GM23338 (cell line): ENCODE measurements at regions not wholly inside any gene's neighbourhood (a gene's known extent, or its start where the extent isn't known, plus 50 kb on each side); places are given as distances from the start of the nearest gene placed in this dataset.

Source experiments
- ATAC-seq: fragments of 200-7000 bp; cut with Tn5 transposase; 3 replicates; pipeline ENCODE4 v1.9.1; 2020
- DNase-seq: peaks from one replicate; pipeline ENCODE4 v3.0.0-alpha.2; 2015; ENCODE audit warnings: low spot score
- H2AFZ ChIP-seq: fragments of 200-600 bp; sonication (generic); 2 replicates; pipeline ENCODE4 v1.8.0; 2016; ENCODE audit warnings: antibody characterized with exemption, mild to moderate bottlenecking, moderate library complexity
- H3F3A ChIP-seq: fragments of 200-600 bp; sonication (generic); replicated peaks from 2 replicates; pipeline ENCODE4 v1.8.0; 2017; ENCODE audit warnings: antibody characterized with exemption, mixed run types, low read depth
- H3K27ac ChIP-seq: fragments of 200-600 bp; sonication (generic); 2 replicates; pipeline ENCODE4 v1.6.1; 2016; ENCODE audit warnings: low read depth
- H3K27me3 ChIP-seq: fragments of 200-600 bp; sonication (generic); 2 replicates; pipeline ENCODE4 v1.8.0; 2016; ENCODE audit warnings: mild to moderate bottlenecking, mixed run types, moderate library complexity; ENCODE audit not compliant: insufficient read depth
- H3K36me3 ChIP-seq: fragments of 200-600 bp; sonication (generic); 2 replicates; pipeline ENCODE4 v1.8.0; 2016; ENCODE audit warnings: mild to moderate bottlenecking; ENCODE audit not compliant: insufficient read depth
- H3K4me1 ChIP-seq: fragments of 200-600 bp; sonication (generic); 2 replicates; pipeline ENCODE4 v1.8.0; 2016; ENCODE audit warnings: mild to moderate bottlenecking, moderate library complexity; ENCODE audit not compliant: insufficient read depth
- H3K4me2 ChIP-seq: fragments of 200-600 bp; sonication (generic); 2 replicates; pipeline ENCODE4 v1.7.1; 2017; ENCODE audit warnings: mixed run types
- H3K4me3 ChIP-seq: fragments of 200-600 bp; sonication (generic); 2 replicates; pipeline ENCODE4 v1.6.1; 2016; ENCODE audit warnings: mixed run types
- H3K79me2 ChIP-seq: fragments of 200-600 bp; sonication (generic); replicated peaks from 2 replicates; pipeline ENCODE4 v1.8.0; 2017; ENCODE audit warnings: mild to moderate bottlenecking; ENCODE audit not compliant: insufficient read depth
- H3K9me2 ChIP-seq: fragments of 200-600 bp; sonication (generic); 2 replicates; pipeline ENCODE4 v1.8.0; 2017; ENCODE audit not compliant: insufficient read depth
- H4K20me1 ChIP-seq: fragments of 200-600 bp; sonication (generic); replicated peaks from 2 replicates; pipeline ENCODE4 v1.8.0; 2017; ENCODE audit warnings: mild to moderate bottlenecking; ENCODE audit not compliant: insufficient read depth
- H3K27ac Mint-ChIP-seq: 2 replicates; pipeline ENCODE4 v1.8.0; 2020; ENCODE audit warnings: inconsistent platforms, mild to moderate bottlenecking, moderate library complexity, mixed read lengths
- H3K27me3 Mint-ChIP-seq: 3 replicates; pipeline ENCODE4 v1.8.0; 2022; ENCODE audit warnings: low read depth, mild to moderate bottlenecking, moderate library complexity, mixed read lengths, inconsistent platforms; ENCODE audit not compliant: insufficient read depth, poor library complexity
- H3K36me3 Mint-ChIP-seq: 3 replicates; pipeline ENCODE4 v1.8.0; 2021; ENCODE audit warnings: low read depth, mild to moderate bottlenecking, inconsistent platforms, moderate library complexity, mixed read lengths
- H3K4me1 Mint-ChIP-seq: 3 replicates; pipeline ENCODE4 v1.8.0; 2020; ENCODE audit warnings: mild to moderate bottlenecking, inconsistent platforms, mixed read lengths
- H3K4me3 Mint-ChIP-seq: 3 replicates; pipeline ENCODE4 v1.8.0; 2021; ENCODE audit warnings: moderate library complexity, mild to moderate bottlenecking, inconsistent platforms, mixed read lengths
- H3K9me3 Mint-ChIP-seq: 3 replicates; pipeline ENCODE4 v1.8.0; 2020; ENCODE audit warnings: moderate library complexity, mild to moderate bottlenecking, inconsistent platforms, mixed read lengths
- CREB1 ChIP-seq: fragments of 250-450 bp; sonication (Bioruptor Pico); IDR thresholded peaks from 2 replicates; pipeline ENCODE4 v1.5.0; 2020; ENCODE audit warnings: low read depth, mild to moderate bottlenecking, moderate library complexity
- EZH2 ChIP-seq: fragments of 200-600 bp; sonication (generic); IDR thresholded peaks from one replicate; pipeline ENCODE4 v1.8.0; 2017; ENCODE audit warnings: antibody characterized with exemption, mild to moderate bottlenecking, low read depth; ENCODE audit not compliant: unreplicated experiment
- EZH2phosphoT487 ChIP-seq: fragments of 200-600 bp; sonication (generic); IDR thresholded peaks from one replicate; pipeline ENCODE4 v1.8.1; 2018; ENCODE audit warnings: antibody characterized with exemption; ENCODE audit not compliant: unreplicated experiment
- JUNB ChIP-seq: IDR thresholded peaks from one replicate; pipeline ENCODE4 v1.6.1; 2016; ENCODE audit warnings: antibody characterized with exemption; ENCODE audit not compliant: unreplicated experiment
- NANOG ChIP-seq: IDR thresholded peaks from 2 replicates; pipeline ENCODE4 v1.6.1; 2016; ENCODE audit warnings: antibody characterized with exemption, borderline replicate concordance
- POLR2AphosphoS5 ChIP-seq: IDR thresholded peaks from 2 replicates; pipeline ENCODE4 v1.6.1; 2016; ENCODE audit warnings: antibody characterized with exemption, low read depth
- STAT1 ChIP-seq: IDR thresholded peaks from one replicate; pipeline ENCODE4 v1.6.1; 2016; ENCODE audit warnings: antibody characterized with exemption; ENCODE audit not compliant: unreplicated experiment
- ZNF114 ChIP-seq: fragments of 250-450 bp; sonication (Bioruptor Pico); IDR thresholded peaks from 2 replicates; pipeline ENCODE4 v1.5.0; 2020; ENCODE audit warnings: mild to moderate bottlenecking, moderate library complexity
- ZNF331 ChIP-seq: fragments of 250-450 bp; sonication (Bioruptor Pico); IDR thresholded peaks from 2 replicates; pipeline ENCODE4 v1.5.0; 2020; ENCODE audit warnings: low read depth, mild to moderate bottlenecking, moderate library complexity
- TF ChIP-seq, protein P1 (sequence below), 2 experiments: fragments of 200-600 bp in 1 of 2; sonication (generic) in 1 of 2; conservative IDR thresholded peaks; 2 replicates each; pipeline versions ENCODE4 v1.5.1 to v1.6.1; 2016 to 2017; ENCODE audit warnings: antibody characterized with exemption in 2 of 2, low read depth in 2 of 2, mild to moderate bottlenecking in 2 of 2, moderate library complexity in 1 of 2
- TF ChIP-seq, protein P2 (sequence below): IDR thresholded peaks from one replicate; pipeline ENCODE4 v1.6.1; 2018; ENCODE audit warnings: antibody characterized with exemption; ENCODE audit not compliant: unreplicated experiment
- TF ChIP-seq, protein P3 (sequence below): fragments of 250-450 bp; sonication (Bioruptor Pico); IDR thresholded peaks from 2 replicates; pipeline ENCODE4 v1.5.0; 2020; ENCODE audit warnings: mild to moderate bottlenecking, moderate library complexity
- TF ChIP-seq, protein P4 (sequence below): IDR thresholded peaks from 2 replicates; pipeline ENCODE4 v1.6.1; 2016; ENCODE audit warnings: antibody characterized with exemption

DNA sequence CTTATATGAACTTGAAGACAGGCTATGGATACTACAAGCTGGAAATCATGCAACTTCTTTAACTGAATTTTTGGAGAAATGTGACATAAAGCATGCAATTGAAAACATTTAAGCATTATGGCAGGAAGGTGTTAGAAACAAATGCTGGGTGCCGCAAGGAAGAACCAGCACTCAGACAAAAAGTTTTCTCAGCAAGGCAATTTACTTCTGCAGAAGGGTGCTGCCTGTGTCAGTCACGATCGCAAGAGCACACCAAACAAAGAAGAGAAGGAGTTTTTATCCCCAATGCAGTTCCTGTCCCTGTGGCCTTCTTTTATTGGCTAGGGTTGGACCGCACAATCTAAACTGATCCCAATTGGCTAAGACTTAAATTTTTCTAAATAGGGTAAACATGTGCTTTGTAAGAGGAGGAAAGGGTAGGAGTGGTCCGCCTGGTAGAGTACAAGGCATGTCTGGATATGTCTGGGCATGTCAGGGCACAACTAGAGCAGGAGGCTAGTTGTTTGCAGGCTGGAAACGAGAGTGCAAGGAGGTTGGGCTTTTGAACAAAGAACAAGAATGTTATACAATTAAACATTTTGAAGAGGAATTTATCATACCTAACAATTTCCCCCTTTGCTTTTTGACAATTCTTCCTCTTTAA lies 109.6 kb upstream of the FAM3C start:
- no peak for DNase-seq
- no peak overlapping the region for H3K27ac Mint-ChIP-seq

More for the DNA sequence above, 109.6 kb upstream of the FAM3C start:
- ATAC-seq = no peak
- H3K27ac ChIP-seq = no peak overlapping the region
- H3K27me3 ChIP-seq = no peaks in the 10 kb centered on the region
- Mint-ChIP-seq H3K4me3 (no peak overlapping the region), H3K36me3 (peaks cover 71% of the 10 kb centered on the region), H3K9me3 (peaks cover 68% of the 10 kb centered on the region), H3K4me1 (no peaks in the 10 kb centered on the region; the same call in 2 of the 3 replicates), H3K27me3 (peaks cover 3% of the 10 kb centered on the region)
- H4K20me1 ChIP-seq = no peaks in the 10 kb centered on the region
- peaks cover 20% of the 10 kb centered on the region for H3K36me3 ChIP-seq
- no peaks in the 10 kb centered on the region for H3K79me2 ChIP-seq
- H3F3A ChIP-seq = no peaks in the 10 kb centered on the region
- 0 out of 2 replicates have a peak, but pooled peaks cover 7% of the 10 kb centered on the region for H3K9me2 ChIP-seq
- no peaks in the 10 kb centered on the region for H3K4me1 ChIP-seq
- TF ChIP-seq, protein P1, sequence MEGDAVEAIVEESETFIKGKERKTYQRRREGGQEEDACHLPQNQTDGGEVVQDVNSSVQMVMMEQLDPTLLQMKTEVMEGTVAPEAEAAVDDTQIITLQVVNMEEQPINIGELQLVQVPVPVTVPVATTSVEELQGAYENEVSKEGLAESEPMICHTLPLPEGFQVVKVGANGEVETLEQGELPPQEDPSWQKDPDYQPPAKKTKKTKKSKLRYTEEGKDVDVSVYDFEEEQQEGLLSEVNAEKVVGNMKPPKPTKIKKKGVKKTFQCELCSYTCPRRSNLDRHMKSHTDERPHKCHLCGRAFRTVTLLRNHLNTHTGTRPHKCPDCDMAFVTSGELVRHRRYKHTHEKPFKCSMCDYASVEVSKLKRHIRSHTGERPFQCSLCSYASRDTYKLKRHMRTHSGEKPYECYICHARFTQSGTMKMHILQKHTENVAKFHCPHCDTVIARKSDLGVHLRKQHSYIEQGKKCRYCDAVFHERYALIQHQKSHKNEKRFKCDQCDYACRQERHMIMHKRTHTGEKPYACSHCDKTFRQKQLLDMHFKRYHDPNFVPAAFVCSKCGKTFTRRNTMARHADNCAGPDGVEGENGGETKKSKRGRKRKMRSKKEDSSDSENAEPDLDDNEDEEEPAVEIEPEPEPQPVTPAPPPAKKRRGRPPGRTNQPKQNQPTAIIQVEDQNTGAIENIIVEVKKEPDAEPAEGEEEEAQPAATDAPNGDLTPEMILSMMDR (conservative IDR thresholded peaks at IDR 0.05; ENCODE audit: low read depth in 2 of 2) = no peak
- TF ChIP-seq ZNF331 (CRISPR knock-in tag) (no peak), EZH2 (no peak), CREB1 (CRISPR knock-in tag) (no peak), STAT1 (no peak), EZH2phosphoT487 (no peak), NANOG (no peak), JUNB (no peak), ZNF114 (CRISPR knock-in tag) (no peak), POLR2AphosphoS5 (no peak)
- TF ChIP-seq, protein P2, sequence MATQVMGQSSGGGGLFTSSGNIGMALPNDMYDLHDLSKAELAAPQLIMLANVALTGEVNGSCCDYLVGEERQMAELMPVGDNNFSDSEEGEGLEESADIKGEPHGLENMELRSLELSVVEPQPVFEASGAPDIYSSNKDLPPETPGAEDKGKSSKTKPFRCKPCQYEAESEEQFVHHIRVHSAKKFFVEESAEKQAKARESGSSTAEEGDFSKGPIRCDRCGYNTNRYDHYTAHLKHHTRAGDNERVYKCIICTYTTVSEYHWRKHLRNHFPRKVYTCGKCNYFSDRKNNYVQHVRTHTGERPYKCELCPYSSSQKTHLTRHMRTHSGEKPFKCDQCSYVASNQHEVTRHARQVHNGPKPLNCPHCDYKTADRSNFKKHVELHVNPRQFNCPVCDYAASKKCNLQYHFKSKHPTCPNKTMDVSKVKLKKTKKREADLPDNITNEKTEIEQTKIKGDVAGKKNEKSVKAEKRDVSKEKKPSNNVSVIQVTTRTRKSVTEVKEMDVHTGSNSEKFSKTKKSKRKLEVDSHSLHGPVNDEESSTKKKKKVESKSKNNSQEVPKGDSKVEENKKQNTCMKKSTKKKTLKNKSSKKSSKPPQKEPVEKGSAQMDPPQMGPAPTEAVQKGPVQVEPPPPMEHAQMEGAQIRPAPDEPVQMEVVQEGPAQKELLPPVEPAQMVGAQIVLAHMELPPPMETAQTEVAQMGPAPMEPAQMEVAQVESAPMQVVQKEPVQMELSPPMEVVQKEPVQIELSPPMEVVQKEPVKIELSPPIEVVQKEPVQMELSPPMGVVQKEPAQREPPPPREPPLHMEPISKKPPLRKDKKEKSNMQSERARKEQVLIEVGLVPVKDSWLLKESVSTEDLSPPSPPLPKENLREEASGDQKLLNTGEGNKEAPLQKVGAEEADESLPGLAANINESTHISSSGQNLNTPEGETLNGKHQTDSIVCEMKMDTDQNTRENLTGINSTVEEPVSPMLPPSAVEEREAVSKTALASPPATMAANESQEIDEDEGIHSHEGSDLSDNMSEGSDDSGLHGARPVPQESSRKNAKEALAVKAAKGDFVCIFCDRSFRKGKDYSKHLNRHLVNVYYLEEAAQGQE = no peak
- TF ChIP-seq, protein P3, sequence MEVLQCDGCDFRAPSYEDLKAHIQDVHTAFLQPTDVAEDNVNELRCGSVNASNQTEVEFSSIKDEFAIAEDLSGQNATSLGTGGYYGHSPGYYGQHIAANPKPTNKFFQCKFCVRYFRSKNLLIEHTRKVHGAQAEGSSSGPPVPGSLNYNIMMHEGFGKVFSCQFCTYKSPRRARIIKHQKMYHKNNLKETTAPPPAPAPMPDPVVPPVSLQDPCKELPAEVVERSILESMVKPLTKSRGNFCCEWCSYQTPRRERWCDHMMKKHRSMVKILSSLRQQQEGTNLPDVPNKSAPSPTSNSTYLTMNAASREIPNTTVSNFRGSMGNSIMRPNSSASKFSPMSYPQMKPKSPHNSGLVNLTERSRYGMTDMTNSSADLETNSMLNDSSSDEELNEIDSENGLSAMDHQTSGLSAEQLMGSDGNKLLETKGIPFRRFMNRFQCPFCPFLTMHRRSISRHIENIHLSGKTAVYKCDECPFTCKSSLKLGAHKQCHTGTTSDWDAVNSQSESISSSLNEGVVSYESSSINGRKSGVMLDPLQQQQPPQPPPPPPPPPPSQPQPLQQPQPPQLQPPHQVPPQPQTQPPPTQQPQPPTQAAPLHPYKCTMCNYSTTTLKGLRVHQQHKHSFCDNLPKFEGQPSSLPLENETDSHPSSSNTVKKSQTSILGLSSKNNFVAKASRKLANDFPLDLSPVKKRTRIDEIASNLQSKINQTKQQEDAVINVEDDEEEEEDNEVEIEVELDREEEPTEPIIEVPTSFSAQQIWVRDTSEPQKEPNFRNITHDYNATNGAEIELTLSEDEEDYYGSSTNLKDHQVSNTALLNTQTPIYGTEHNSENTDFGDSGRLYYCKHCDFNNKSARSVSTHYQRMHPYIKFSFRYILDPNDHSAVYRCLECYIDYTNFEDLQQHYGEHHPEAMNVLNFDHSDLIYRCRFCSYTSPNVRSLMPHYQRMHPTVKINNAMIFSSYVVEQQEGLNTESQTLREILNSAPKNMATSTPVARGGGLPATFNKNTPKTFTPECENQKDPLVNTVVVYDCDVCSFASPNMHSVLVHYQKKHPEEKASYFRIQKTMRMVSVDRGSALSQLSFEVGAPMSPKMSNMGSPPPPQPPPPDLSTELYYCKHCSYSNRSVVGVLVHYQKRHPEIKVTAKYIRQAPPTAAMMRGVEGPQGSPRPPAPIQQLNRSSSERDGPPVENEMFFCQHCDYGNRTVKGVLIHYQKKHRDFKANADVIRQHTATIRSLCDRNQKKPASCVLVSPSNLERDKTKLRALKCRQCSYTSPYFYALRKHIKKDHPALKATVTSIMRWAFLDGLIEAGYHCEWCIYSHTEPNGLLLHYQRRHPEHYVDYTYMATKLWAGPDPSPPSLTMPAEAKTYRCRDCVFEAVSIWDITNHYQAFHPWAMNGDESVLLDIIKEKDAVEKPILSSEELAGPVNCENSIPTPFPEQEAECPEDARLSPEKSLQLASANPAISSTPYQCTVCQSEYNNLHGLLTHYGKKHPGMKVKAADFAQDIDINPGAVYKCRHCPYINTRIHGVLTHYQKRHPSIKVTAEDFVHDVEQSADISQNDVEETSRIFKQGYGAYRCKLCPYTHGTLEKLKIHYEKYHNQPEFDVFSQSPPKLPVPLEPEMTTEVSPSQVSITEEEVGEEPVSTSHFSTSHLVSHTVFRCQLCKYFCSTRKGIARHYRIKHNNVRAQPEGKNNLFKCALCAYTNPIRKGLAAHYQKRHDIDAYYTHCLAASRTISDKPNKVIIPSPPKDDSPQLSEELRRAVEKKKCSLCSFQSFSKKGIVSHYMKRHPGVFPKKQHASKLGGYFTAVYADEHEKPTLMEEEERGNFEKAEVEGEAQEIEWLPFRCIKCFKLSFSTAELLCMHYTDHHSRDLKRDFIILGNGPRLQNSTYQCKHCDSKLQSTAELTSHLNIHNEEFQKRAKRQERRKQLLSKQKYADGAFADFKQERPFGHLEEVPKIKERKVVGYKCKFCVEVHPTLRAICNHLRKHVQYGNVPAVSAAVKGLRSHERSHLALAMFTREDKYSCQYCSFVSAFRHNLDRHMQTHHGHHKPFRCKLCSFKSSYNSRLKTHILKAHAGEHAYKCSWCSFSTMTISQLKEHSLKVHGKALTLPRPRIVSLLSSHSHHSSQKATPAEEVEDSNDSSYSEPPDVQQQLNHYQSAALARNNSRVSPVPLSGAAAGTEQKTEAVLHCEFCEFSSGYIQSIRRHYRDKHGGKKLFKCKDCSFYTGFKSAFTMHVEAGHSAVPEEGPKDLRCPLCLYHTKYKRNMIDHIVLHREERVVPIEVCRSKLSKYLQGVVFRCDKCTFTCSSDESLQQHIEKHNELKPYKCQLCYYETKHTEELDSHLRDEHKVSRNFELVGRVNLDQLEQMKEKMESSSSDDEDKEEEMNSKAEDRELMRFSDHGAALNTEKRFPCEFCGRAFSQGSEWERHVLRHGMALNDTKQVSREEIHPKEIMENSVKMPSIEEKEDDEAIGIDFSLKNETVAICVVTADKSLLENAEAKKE (CRISPR knock-in tag) = no peak
- TF ChIP-seq, protein P4, sequence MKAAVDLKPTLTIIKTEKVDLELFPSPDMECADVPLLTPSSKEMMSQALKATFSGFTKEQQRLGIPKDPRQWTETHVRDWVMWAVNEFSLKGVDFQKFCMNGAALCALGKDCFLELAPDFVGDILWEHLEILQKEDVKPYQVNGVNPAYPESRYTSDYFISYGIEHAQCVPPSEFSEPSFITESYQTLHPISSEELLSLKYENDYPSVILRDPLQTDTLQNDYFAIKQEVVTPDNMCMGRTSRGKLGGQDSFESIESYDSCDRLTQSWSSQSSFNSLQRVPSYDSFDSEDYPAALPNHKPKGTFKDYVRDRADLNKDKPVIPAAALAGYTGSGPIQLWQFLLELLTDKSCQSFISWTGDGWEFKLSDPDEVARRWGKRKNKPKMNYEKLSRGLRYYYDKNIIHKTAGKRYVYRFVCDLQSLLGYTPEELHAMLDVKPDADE = no peak
- no peak overlapping the region for H3K4me2 ChIP-seq
- no peak overlapping the region; the same call in 1 of the 2 replicates for H3K4me3 ChIP-seq
- H2AFZ ChIP-seq = no peak overlapping the region
